Astrocyte (in vitro differentiated cells and primary cell): ENCODE measurements at regions not wholly inside any gene's neighbourhood (a gene's known extent, or its start where the extent isn't known, plus 50 kb on each side); places are given as distances from the start of the nearest gene placed in this dataset.

ENCODE experiments used
- DNase-seq: peaks from one replicate; pipeline ENCODE4 v3.0.0-alpha.2; 2010; ENCODE audit warnings: low read depth
- FAIRE-seq: peaks from 2 replicates; lab custom pipeline; 2011; peaks lifted over from hg19 to GRCh38; lab: Jason Lieb, UNC
- H2AFZ ChIP-seq: 2 replicates; pipeline ENCODE4 v1.6.0; 2012; ENCODE audit warnings: low read depth, low read length, inconsistent platforms
- H3K27ac ChIP-seq: 2 replicates; pipeline ENCODE4 v1.5.1; 2011; ENCODE audit warnings: low read depth, low read length, inconsistent platforms
- H3K27me3 ChIP-seq: 2 replicates; pipeline ENCODE4 v1.6.0; 2011; ENCODE audit warnings: low read length, inconsistent platforms; ENCODE audit not compliant: insufficient read depth
- H3K36me3 ChIP-seq: 2 replicates; pipeline ENCODE4 v1.5.1; 2011; ENCODE audit warnings: low read length, inconsistent platforms; ENCODE audit not compliant: insufficient read depth
- H3K4me1 ChIP-seq: 2 replicates; pipeline ENCODE4 v1.5.1; 2011; ENCODE audit warnings: low read length, inconsistent platforms; ENCODE audit not compliant: insufficient read depth
- H3K4me2 ChIP-seq: 2 replicates; pipeline ENCODE4 v1.6.0; 2012; ENCODE audit warnings: low read length, inconsistent platforms
- H3K4me3 ChIP-seq: 2 replicates; pipeline ENCODE4 v1.5.1; 2011; ENCODE audit warnings: low read depth, mild to moderate bottlenecking, low read length, inconsistent platforms; ENCODE audit not compliant: insufficient read depth
- H3K79me2 ChIP-seq: 2 replicates; pipeline ENCODE4 v1.6.0; 2012; ENCODE audit warnings: mild to moderate bottlenecking, low read length, inconsistent platforms; ENCODE audit not compliant: insufficient read depth
- H3K9ac ChIP-seq: 2 replicates; pipeline ENCODE4 v1.6.0; 2012; ENCODE audit warnings: mild to moderate bottlenecking, low read length, inconsistent platforms
- H3K9me3 ChIP-seq: 2 replicates; pipeline ENCODE4 v1.5.1; 2012; ENCODE audit warnings: low read depth, mild to moderate bottlenecking, low read length, inconsistent platforms; ENCODE audit not compliant: insufficient read depth
- H4K20me1 ChIP-seq: 2 replicates; pipeline ENCODE4 v1.6.0; 2012; ENCODE audit warnings: low read length, inconsistent platforms; ENCODE audit not compliant: insufficient read depth
- H3K27ac Mint-ChIP-seq: one replicate; pipeline ENCODE4 v1.8.0; 2021; ENCODE audit warnings: mild to moderate bottlenecking, mixed read lengths; ENCODE audit not compliant: unreplicated experiment
- H3K27me3 Mint-ChIP-seq: one replicate; pipeline ENCODE4 v1.8.0; 2021; ENCODE audit warnings: low read depth, mixed read lengths; ENCODE audit not compliant: unreplicated experiment
- H3K36me3 Mint-ChIP-seq: one replicate; pipeline ENCODE4 v1.8.0; 2021; ENCODE audit warnings: low read depth, mixed read lengths; ENCODE audit not compliant: unreplicated experiment
- H3K4me1 Mint-ChIP-seq: one replicate; pipeline ENCODE4 v1.8.0; 2021; ENCODE audit warnings: low read depth, mixed read lengths; ENCODE audit not compliant: unreplicated experiment
- H3K4me3 Mint-ChIP-seq: one replicate; pipeline ENCODE4 v1.8.0; 2021; ENCODE audit warnings: mild to moderate bottlenecking, moderate library complexity, mixed read lengths; ENCODE audit not compliant: unreplicated experiment
- H3K9me3 Mint-ChIP-seq: one replicate; pipeline ENCODE4 v1.8.0; 2021; ENCODE audit warnings: mild to moderate bottlenecking, mixed read lengths; ENCODE audit not compliant: unreplicated experiment
- CTCF ChIP-seq: IDR thresholded peaks from 2 replicates; pipeline ENCODE4 v1.5.1; 2011; ENCODE audit warnings: low read depth, mild to moderate bottlenecking, inconsistent platforms, low read length, moderate library complexity; ENCODE audit not compliant: insufficient read depth
- EZH2 ChIP-seq: IDR thresholded peaks from 2 replicates; pipeline ENCODE4 v1.6.1; 2012; ENCODE audit warnings: mild to moderate bottlenecking, low read length, inconsistent platforms; ENCODE audit not compliant: insufficient read depth

DNA sequence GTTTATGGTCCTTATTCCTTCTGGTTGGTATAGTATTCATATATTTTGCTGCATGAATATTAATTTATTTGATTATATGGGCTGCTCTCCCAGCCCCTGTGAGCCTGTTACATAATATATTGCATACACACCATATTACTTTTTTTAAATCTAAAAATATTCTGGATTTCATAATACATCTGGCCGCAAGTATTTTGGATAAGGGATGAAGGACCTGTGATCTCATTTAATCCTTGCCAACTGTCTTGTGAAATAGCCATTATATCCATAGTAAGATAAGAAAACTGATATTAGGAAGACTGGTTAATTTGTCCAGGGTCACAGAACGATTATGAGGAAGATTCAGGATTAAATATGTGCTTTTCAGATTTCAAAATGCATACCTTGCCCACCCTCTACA lies 433.6 kb downstream of the LPIN1 start:
- H3K4me2 ChIP-seq: no peak overlapping the region
- H4K20me1 ChIP-seq: no peaks in the 10 kb centered on the region
- no peak overlapping the region for H3K9ac ChIP-seq
- H3K4me3 ChIP-seq: no peak overlapping the region
- H3K27ac ChIP-seq: no peak overlapping the region
- Mint-ChIP-seq H3K27ac (no peak overlapping the region), H3K4me1 (peaks cover 22% of the 10 kb centered on the region), H3K36me3 (no peaks in the 10 kb centered on the region), H3K4me3 (no peak overlapping the region), H3K9me3 (no peaks in the 10 kb centered on the region), H3K27me3 (peaks cover 10% of the 10 kb centered on the region)
- DNase-seq (no peak), FAIRE-seq (no peak)
- no peaks in the 10 kb centered on the region for H3K36me3 ChIP-seq
- H3K79me2 ChIP-seq: no peaks in the 10 kb centered on the region
- peaks cover 12% of the 10 kb centered on the region for H3K4me1 ChIP-seq
- TF ChIP-seq EZH2 (no peak), CTCF (no peak)
- H2AFZ ChIP-seq: no peak overlapping the region
- H3K9me3 ChIP-seq: no peaks in the 10 kb centered on the region
- H3K27me3 ChIP-seq: no peaks in the 10 kb centered on the region

DNA sequence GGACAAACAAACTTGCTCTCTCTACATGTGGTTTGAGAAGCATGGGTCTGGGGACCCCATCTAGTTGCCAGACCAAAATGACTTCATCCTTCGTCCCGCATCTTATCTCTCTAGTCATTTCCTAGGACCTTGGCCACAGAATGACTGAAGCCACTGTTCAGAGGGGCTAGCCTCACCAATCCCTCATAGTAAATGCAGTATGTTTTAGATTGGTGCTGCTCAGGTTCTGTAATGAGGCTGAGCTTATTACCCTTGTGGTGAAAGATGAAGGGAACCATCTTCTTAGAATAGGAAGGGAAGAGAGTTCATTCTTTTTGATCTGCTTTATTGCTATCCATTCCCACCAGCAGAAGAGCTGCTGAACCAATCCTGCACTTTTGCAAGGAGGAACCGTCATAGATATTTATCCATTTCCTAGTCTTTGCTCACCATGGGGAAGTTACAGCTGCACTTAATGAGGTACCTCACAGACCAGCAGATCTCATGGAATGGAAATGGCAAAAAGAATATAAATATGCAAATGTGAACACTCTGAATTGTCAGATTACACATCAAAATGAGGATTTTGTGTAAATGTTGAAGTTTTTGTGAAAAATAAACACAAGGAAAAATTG lies 436.7 kb downstream of the LPIN1 start:
- TF ChIP-seq EZH2: no peak
- H3K9me3 ChIP-seq: no peaks in the 10 kb centered on the region
- Mint-ChIP-seq H3K9me3 (no peaks in the 10 kb centered on the region), H3K4me1 (peaks cover under 1% of the 10 kb centered on the region), H3K36me3 (no peaks in the 10 kb centered on the region), H3K27me3 (peaks cover 11% of the 10 kb centered on the region), H3K27ac (no peak overlapping the region), H3K4me3 (no peak overlapping the region)
- H3K4me2 ChIP-seq: no peak overlapping the region
- H3K4me3 ChIP-seq: no peak overlapping the region
- H3K36me3 ChIP-seq: no peaks in the 10 kb centered on the region
- H3K79me2 ChIP-seq: no peaks in the 10 kb centered on the region
- H3K27me3 ChIP-seq: no peaks in the 10 kb centered on the region
- no peak overlapping the region for H3K9ac ChIP-seq
- H3K4me1 ChIP-seq: no peaks in the 10 kb centered on the region
- H4K20me1 ChIP-seq: no peaks in the 10 kb centered on the region
- DNase-seq (no peak), FAIRE-seq (no peak)
- H2AFZ ChIP-seq: no peak overlapping the region
- H3K27ac ChIP-seq: no peak overlapping the region

DNA sequence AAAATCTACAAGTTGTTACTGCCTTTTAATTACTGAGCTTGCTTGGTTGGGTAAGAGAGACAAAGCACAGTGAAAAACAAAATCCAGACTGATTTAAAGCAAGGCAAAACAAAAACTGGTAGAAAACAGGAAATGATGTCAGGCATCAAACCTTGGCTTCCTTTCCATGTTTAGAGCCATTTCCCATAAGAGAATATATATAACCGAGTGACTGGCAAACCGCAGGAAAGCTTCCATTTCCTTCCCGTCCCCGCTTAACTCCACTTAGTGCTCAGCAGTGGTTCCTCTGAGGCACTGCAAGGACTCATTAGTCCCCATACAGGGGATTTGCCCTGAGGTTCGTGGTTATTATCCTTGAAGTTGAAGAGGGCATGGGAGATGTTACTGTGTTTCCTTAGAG lies 446.3 kb downstream of the LPIN1 start:
- Histone ChIP-seq H3K79me2 (no peaks in the 10 kb centered on the region), H4K20me1 (no peaks in the 10 kb centered on the region), H3K4me3 (no peak overlapping the region), H3K27me3 (no peaks in the 10 kb centered on the region), H3K9me3 (no peaks in the 10 kb centered on the region), H3K36me3 (no peaks in the 10 kb centered on the region), H2AFZ (no peak overlapping the region), H3K27ac (no peak overlapping the region), H3K4me2 (no peak overlapping the region), H3K4me1 (no peaks in the 10 kb centered on the region), H3K9ac (no peak overlapping the region)
- Mint-ChIP-seq H3K27ac (no peak overlapping the region), H3K9me3 (peaks cover 3% of the 10 kb centered on the region), H3K4me3 (no peak overlapping the region), H3K27me3 (no peaks in the 10 kb centered on the region), H3K4me1 (peaks cover 4% of the 10 kb centered on the region), H3K36me3 (no peaks in the 10 kb centered on the region)
- TF ChIP-seq CTCF: no peak
- no peak for TF ChIP-seq EZH2
- DNase-seq (no peak), FAIRE-seq (no peak)
